AG09319 (cell line): ENCODE measurements at regions not wholly inside any gene's neighbourhood (a gene's known extent, or its start where the extent isn't known, plus 50 kb on each side); places are given as distances from the start of the nearest gene placed in this dataset.

Experiments used
- DNase-seq: peaks from one replicate; pipeline ENCODE4 v3.0.0-alpha.2; 2010; ENCODE audit warnings: low read depth; ENCODE audit errors: extremely low read depth
- CTCF ChIP-seq: IDR thresholded peaks from 2 replicates; pipeline ENCODE4 v1.5.1; 2011; ENCODE audit warnings: low read depth, mild to moderate bottlenecking, inconsistent platforms, low read length, moderate library complexity

DNA sequence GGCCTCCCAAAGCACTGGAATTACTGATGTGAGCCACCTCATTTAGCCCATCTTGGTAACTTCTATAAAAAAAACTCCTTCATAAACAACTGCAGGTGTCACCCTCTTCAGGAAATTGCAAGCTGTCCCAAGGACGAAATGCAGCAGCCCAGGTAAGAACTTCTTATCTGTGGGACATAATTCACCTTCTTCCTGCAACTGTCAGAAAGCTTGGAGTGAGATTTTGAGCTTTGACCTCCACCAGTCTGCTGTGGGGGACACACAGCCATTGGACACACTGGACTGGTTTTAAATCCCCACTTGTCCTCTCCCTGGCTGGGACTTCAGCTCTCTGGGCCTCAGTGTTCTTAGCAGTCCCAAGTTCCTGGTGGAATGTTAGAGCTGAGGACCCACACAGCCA is 368.5 kb downstream of the MN1 start:
- no peak for DNase-seq
- no peak for TF ChIP-seq CTCF

GRCh38 chr22:27433585-27434190 is 367.9 kb downstream of the MN1 start:
- TF ChIP-seq CTCF: no peak
- no peak for DNase-seq

GRCh38 chr22:27434898-27435297 is 366.7 kb downstream of the MN1 start:
- DNase-seq: no peak
- no peak for TF ChIP-seq CTCF

GRCh38 chr22:27435844-27436576 is 365.5 kb downstream of the MN1 start:
- TF ChIP-seq CTCF: no peak
- DNase-seq: peak; percentile 75

DNA sequence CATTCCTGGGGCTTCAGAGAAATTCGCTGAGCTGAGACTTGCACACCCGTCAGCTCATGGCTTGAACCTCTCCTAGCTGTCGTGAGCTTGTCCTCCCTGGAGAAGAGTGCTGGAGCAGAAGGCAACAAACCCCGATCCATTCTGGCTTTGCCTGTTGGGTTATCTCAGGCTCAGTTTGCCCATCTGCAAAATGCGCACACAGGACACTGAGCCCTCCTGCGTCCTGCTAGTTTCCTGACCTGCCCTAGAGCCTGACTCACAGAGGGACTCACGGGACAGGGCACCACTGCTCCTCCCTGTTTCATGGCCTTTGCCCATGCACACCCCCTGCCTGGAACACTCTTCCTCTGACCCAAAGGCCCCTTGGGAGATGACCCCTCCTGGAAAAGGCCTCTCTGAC is 365.0 kb downstream of the MN1 start:
- TF ChIP-seq CTCF: no peak
- DNase-seq: no peak

- no peak for DNase-seq
- no peak for TF ChIP-seq CTCF
Observed at GRCh38 chr22:27437570-27437969, 364.0 kb downstream of the MN1 start.

GRCh38 chr22:27438271-27438980 is 363.1 kb downstream of the MN1 start:
- no peak for DNase-seq
- peak; percentile 2; the same call in 1 of the 2 replicates for TF ChIP-seq CTCF
